ENCODE measurements at regions not wholly inside any gene's neighbourhood (a gene's known extent, or its start where the extent isn't known, plus 50 kb on each side); places are given as distances from the start of the nearest gene placed in this dataset.

- TF ChIP-seq EMX1 (CRISPR knock-in tag; IDR thresholded peaks at IDR 0.05), result no peak
- no peak for TF ChIP-seq ZSCAN18 (CRISPR knock-in tag; IDR thresholded peaks at IDR 0.05)
- no peak for TF ChIP-seq ERG (CRISPR knock-in tag; IDR thresholded peaks at IDR 0.05)
These were observed 58.5 kb upstream of the S1PR3 start (continued) for GRCh38 chr9:88932766-88933165.

GRCh38 chr9:88933607-88934379, 57.5 kb upstream of the S1PR3 start:
- H3K27me3 Mint-ChIP-seq (ENCODE audit: low read depth), result peaks cover 8% of the 10 kb centered on the region
- H3K27ac Mint-ChIP-seq, result 0 out of 2 replicates have a peak overlapping the region, but pooled peaks have one; percentile 15

GRCh38 chr9:88934876-88935535, 56.3 kb upstream of the S1PR3 start:
- H3K27me3 Mint-ChIP-seq (ENCODE audit: low read depth), result peaks cover 8% of the 10 kb centered on the region
- H3K9me3 Mint-ChIP-seq, result peaks cover 22% of the 10 kb centered on the region
- DNase-seq (ENCODE audit: low spot score), result no peak
- POLR2A ChIA-PET, result no interaction called here
- ATAC-seq, result no peak
- no peak overlapping the region for H3K4me3 Mint-ChIP-seq
- peaks cover 4% of the 10 kb centered on the region for H3K36me3 Mint-ChIP-seq
- H3K4me1 Mint-ChIP-seq, result peaks cover 14% of the 10 kb centered on the region
- CTCF ChIA-PET, result interaction anchor here (0.6 kb wide), 1 partner anchor 66 kb away, joined by 3 read pairs; no protein-coding TSS in a partner anchor
- H3K27ac Mint-ChIP-seq, result no peak overlapping the region
- TF ChIP-seq FOXP1 (CRISPR knock-in tag; IDR thresholded peaks at IDR 0.05; ENCODE audit: borderline replicate concordance), result no peak
- TF ChIP-seq GTF2I (CRISPR knock-in tag; conservative IDR thresholded peaks at IDR 0.05), result no peak
- TF ChIP-seq CBFB (CRISPR knock-in tag; IDR thresholded peaks at IDR 0.05; ENCODE audit: low read depth), result no peak
- no peak for TF ChIP-seq ETV6 (CRISPR knock-in tag; IDR thresholded peaks at IDR 0.05)
- no peak for TF ChIP-seq ZNF425 (CRISPR knock-in tag; conservative IDR thresholded peaks at IDR 0.05)
- no peak for TF ChIP-seq ATF2 (CRISPR knock-in tag; IDR thresholded peaks at IDR 0.05; ENCODE audit: borderline replicate concordance, low read depth)
- no peak for TF ChIP-seq ERG (CRISPR knock-in tag; IDR thresholded peaks at IDR 0.05)
- no peak for TF ChIP-seq EMX1 (CRISPR knock-in tag; IDR thresholded peaks at IDR 0.05)

More at GRCh38 chr9:88933607-88934379, 57.5 kb upstream of the S1PR3 start:
- Mint-ChIP-seq H3K36me3 (peaks cover 4% of the 10 kb centered on the region), H3K4me3 (no peak overlapping the region), H3K9me3 (peaks cover 17% of the 10 kb centered on the region), H3K4me1 (peaks cover 14% of the 10 kb centered on the region)
- no peak for TF ChIP-seq HMGA2 (CRISPR knock-in tag; IDR thresholded peaks at IDR 0.05)
- no peak for TF ChIP-seq ATF2 (CRISPR knock-in tag; IDR thresholded peaks at IDR 0.05; ENCODE audit: borderline replicate concordance, low read depth)
- TF ChIP-seq ZNF232 (CRISPR knock-in tag; IDR thresholded peaks at IDR 0.05), result no peak
- TF ChIP-seq OVOL2 (CRISPR knock-in tag; IDR thresholded peaks at IDR 0.05; ENCODE audit: borderline replicate concordance), result no peak
- no peak for TF ChIP-seq E2F4 (CRISPR knock-in tag; IDR thresholded peaks at IDR 0.05; ENCODE audit: borderline replicate concordance, low read depth)
- no peak for TF ChIP-seq USF2 (CRISPR knock-in tag; IDR thresholded peaks at IDR 0.05)
- no peak for DNase-seq (ENCODE audit: low spot score)
- ChIA-PET CTCF (no interaction called here), POLR2A (no interaction called here)
- no peak for ATAC-seq

Data from WTC11 (cell line).